ENCODE measurements at regions not wholly inside any gene's neighbourhood (a gene's known extent, or its start where the extent isn't known, plus 50 kb on each side); places are given as distances from the start of the nearest gene placed in this dataset.
"Not testable (repeated sequence)": the region's sequence is repeated elsewhere in the genome, so short reads cannot be mapped to it uniquely, and the experiment has no call there.

- no peak for DNase-seq (ENCODE audit: low read depth)
These were observed 55.9 kb downstream of the ZBTB18 start for GRCh38 chr1:244106837-244107493.

- no peak for DNase-seq (ENCODE audit: low read depth)
These were observed 59.9 kb downstream of the ZBTB18 start for GRCh38 chr1:244111027-244111426.

GRCh38 chr1:244112041-244112440 lies 61.0 kb downstream of the ZBTB18 start:
- no peak for DNase-seq (ENCODE audit: low read depth)

GRCh38 chr1:244112636-244113035 lies 61.6 kb downstream of the ZBTB18 start:
- DNase-seq (ENCODE audit: low read depth) = no peak

GRCh38 chr1:244113532-244114320 lies 62.6 kb downstream of the ZBTB18 start:
- DNase-seq (ENCODE audit: low read depth) = no peak

- no peak for DNase-seq (ENCODE audit: low read depth)
These were observed 63.8 kb downstream of the ZBTB18 start for GRCh38 chr1:244114892-244115291.

GRCh38 chr1:244116946-244117345 lies 65.9 kb downstream of the ZBTB18 start:
- DNase-seq (ENCODE audit: low read depth) = no peak

GRCh38 chr1:244118109-244118761 lies 67.2 kb downstream of the ZBTB18 start:
- no peak for DNase-seq (ENCODE audit: low read depth)

GRCh38 chr1:244128591-244129383 lies 77.7 kb downstream of the ZBTB18 start:
- DNase-seq (ENCODE audit: low read depth) = no peak

- DNase-seq (ENCODE audit: low read depth) = no peak
These were observed 86.2 kb downstream of the ZBTB18 start for GRCh38 chr1:244137276-244137675.

GRCh38 chr1:244137725-244138124 lies 86.6 kb downstream of the ZBTB18 start:
- no peak for DNase-seq (ENCODE audit: low read depth)

GRCh38 chr1:244138399-244138798 lies 87.3 kb downstream of the ZBTB18 start:
- no peak for DNase-seq (ENCODE audit: low read depth)

GRCh38 chr1:244139655-244140054 lies 88.6 kb downstream of the ZBTB18 start:
- DNase-seq (ENCODE audit: low read depth) = no peak

- no peak for DNase-seq (ENCODE audit: low read depth)
These were observed 89.3 kb downstream of the ZBTB18 start for GRCh38 chr1:244140420-244140819.

- no peak for DNase-seq (ENCODE audit: low read depth)
These were observed 93.0 kb downstream of the ZBTB18 start for GRCh38 chr1:244144053-244144452.

GRCh38 chr1:244150071-244150470 lies 99.0 kb downstream of the ZBTB18 start:
- DNase-seq (ENCODE audit: low read depth) = no peak

GRCh38 chr1:244150665-244151064 lies 99.6 kb downstream of the ZBTB18 start:
- no peak for DNase-seq (ENCODE audit: low read depth)

GRCh38 chr1:244151537-244151936 lies 100.5 kb downstream of the ZBTB18 start:
- DNase-seq (ENCODE audit: low read depth) = no peak

- no peak for DNase-seq (ENCODE audit: low read depth)
These were observed 103.4 kb downstream of the ZBTB18 start for GRCh38 chr1:244154508-244154871.

- no peak for DNase-seq (ENCODE audit: low read depth)
These were observed 103.9 kb downstream of the ZBTB18 start for GRCh38 chr1:244154872-244155531.

- DNase-seq (ENCODE audit: low read depth) = no peak
These were observed 104.6 kb downstream of the ZBTB18 start for GRCh38 chr1:244155661-244156060.

GRCh38 chr1:244156617-244157016 lies 105.5 kb downstream of the ZBTB18 start:
- not testable (repeated sequence) for DNase-seq (ENCODE audit: low read depth)

All from stimulated activated CD8-positive, alpha-beta memory T cell treated with anti-CD3 and anti-CD28 coated beads, Interleukin-7, amount 100 ng/mL, for 24 hours (primary cell).